ENCODE measurements at regions not wholly inside any gene's neighbourhood (a gene's known extent, or its start where the extent isn't known, plus 50 kb on each side); places are given as distances from the start of the nearest gene placed in this dataset.
"Not testable (repeated sequence)": the region's sequence is repeated elsewhere in the genome, so short reads cannot be mapped to it uniquely, and the experiment has no call there.

DNA sequence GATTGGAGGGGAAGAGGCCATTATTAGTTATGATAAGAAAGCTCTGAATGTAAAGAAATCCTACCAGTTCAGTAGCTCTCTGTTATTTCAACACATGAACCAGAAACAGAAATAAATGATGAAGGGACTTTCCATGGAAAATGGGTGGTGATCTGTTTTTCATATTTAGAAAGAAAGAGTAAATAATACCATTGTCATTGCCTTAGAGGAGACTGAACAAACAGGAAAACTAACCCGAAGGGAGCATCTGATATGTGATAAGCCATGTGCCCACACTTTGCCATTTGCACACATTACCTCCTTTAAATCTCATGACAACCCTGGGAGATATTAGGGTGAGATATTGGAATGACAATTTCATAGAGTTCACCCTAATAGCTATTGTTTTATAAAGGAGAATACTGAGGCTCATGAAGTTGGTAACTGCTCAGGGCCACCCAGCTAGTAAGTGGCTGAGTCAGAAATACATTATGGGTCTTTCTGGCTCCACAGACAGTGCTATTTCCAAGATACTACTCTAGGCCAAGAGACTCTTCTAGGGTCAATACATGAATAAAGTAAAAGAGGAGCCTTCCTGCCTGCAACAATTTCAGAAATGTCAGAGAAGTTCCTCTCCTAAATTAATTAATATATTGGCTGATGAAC lies 111.0 kb upstream of the SLIT3 start:
- DNase-seq = no peak

DNA sequence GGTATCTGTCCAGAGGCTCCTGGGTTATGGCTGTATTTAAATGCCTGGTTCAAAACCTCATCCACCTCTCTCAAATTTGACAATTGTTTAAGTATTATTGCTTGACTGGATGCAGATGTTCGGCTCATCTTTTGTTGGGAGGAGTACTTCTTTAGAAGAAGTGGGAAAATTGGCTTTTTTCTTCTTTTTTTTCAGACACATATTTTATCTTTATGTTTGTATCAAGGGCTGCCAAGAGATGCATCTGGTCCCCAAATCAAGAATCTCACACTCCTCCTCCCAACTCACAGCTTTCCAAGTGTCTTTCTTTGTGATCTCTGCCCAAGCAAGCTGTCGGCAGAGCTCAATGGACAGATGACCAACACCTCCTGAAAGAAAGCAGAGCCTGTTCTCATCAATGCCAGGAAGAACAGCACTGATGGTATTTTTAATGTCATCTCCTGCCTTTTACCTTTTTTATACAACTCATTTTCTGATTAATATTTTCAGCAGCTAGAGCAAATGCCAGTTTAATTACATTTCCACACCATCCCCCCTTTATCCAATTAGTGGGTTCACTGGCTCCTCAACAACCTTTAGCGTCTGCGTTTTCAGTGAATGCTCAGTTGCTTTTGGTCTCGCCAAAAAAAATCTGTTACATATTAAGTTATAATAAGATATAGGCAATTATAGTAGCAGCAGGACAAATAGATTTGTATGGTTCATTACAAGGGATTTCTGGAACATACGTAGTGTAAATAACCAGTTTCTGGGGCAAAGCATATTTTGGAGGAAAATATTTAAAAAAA lies 110.3 kb upstream of the SLIT3 start:
- no peak for DNase-seq

DNA sequence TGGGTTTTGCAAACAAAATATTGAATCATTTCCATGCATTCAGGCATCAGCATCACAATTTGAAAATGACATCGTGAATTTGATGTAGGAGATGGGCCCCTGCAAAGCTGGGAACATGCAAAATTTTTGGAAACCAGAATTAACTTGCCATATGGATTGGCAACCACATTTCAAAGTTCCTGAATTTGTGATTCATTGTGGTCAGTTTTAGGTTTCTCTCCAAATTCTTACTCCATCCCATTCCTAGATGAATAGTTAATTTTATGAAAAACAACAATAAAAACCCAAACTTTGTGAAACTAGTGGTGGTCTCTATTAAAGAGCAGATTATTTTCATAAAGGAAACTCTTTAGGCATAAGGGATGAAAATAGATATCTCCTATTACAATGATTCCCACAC lies 107.8 kb upstream of the SLIT3 start:
- no peak for DNase-seq

DNA sequence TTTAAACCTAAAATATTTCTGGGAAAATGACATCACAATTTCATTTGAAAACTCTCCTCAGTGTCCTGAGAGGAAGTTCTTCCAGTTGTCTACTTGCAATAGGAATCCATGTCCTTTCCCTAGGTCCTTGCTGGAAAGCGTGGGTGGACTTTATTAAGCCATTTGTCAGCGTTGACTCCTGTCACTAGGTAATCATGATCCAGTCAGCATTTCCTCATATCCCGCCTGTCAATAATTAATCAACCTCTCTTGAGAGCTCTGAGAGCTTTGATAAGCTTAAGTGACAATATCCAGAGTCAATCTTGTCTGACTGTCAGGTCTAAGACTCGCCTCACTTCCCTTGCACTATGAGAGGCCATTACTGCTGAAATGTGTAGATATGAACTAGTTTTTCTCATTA lies 107.2 kb upstream of the SLIT3 start:
- DNase-seq = no peak

DNA sequence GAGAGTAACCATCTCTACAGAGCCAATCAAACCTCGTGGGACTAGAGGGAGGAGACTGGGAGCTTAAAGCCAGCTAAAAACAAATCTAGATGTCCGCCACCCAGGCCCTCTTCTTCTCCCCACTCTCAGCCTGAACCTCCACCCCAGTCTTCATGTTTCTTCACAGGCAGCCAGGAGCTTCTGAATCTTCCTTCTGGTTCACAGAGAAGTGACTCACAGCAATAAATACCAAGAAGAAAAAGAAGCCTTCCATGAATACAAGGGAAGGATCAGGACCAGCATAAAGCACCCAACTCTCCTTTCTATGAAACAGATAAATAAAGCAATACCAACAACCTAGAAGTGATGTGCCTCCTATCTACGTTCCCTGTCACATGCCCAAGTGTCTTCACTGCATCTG lies 103.3 kb upstream of the SLIT3 start:
- no peak for DNase-seq

DNA sequence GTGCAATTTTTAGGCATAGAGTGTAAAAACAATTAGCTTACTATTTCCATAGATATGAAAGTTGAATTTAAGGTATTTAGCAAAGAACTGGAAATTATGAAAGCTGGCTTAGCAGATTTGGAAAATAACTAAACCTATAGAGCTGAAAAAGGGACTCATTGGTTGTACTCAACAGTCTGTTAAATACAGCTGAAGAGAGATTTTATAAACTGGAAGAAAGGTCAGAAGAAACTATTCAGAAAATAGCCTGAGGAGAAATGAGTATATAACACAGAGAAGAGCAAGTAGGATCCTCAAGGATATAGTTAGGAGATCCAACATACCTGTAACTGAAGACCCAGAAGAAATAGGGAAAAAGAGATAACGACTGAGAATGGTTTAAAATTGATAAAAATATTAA lies 97.6 kb upstream of the SLIT3 start:
- DNase-seq = no peak

DNA sequence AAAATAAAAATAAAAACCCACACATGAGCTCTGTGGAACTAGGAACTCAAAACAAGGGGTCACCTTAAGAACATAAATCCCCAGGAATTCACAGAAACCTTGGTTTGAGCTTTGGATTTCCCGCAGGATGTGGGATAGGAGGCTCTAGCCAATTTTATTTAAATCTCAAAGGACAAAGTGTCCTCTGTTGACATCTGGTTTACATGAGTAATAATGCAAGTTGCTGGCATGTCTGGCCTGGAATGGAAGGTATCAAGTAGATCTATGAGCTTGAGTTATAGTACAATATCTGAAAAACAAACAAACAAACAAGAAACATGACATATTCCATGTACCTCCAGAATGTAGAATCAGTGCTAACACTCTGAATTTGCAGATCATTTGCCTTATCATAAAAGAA lies 94.2 kb upstream of the SLIT3 start:
- no peak for DNase-seq

DNA sequence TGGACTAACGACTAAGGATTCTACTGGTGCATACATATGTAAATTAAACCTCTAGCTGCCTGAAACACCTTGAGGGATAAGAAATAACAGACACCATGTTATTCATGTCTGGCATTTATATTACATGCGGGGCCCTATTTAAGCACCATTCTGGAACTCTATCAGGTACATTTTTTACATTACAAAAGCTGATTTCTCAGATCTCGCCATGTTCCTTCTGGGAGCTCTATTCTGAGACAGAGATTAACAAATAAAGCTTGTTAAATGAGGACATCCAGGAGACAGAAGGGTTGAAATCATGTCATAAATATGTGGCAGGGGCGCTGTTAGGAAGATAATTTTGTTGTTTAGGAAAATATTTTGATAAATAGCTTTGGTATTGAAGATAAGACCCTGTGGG lies 93.4 kb upstream of the SLIT3 start:
- DNase-seq = no peak

DNA sequence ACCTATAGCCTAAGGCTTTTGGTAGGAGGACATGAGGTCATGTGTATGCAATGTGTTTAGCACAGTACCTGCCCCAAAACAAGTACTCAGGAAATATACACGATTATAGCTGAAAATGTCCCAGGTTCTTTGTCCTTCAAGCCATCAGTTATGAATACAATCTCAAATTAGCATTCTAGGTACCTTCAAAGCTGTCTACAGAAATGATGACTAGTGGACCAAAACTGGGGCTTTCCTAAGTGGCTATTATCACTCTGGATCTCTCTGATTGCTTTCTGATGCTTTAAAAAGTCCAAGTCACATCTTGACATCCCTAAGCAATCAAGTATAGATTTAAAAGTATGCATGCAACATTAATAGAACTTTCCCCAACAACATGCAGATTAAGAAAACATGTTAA lies 93.0 kb upstream of the SLIT3 start:
- no peak for DNase-seq

DNA sequence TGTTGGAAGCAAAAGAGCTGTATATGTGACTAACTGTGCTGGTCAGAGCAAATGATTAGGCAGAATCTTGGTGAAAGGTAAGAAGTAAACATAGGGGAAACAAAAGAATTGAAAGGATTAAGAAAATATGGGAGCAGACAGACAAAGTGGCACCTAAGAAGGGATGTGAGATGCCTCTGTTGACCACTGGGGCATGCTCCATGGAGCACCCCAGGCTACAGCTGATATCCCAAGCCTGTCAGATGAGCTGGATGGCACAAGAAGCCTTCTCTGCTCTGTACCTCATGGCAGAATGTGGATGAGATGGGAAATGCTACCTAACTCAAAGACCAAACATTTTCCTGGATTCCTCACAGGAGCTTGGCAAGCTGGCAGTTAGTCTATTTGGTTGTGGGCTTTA lies 89.3 kb upstream of the SLIT3 start:
- no peak for DNase-seq

DNA sequence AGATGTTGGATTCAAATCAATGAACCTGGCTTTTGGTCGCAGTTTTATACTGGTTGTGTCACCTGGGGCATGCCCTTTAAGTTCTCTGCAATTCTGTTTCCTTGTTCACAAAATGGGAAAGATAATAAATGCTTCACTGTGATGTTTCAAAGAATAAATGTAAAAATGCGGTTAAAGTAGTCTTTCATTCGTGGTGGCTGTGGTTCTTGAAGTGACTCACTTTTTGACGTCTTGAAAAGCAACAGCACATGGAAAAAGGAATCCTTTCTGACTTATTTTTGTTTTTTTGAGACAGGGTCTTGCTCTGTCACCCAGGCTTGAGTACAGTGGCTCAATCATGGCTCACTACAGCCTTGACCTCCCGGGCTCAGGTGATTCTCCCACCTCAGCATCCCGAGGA lies 88.4 kb upstream of the SLIT3 start:
- no peak for DNase-seq

DNA sequence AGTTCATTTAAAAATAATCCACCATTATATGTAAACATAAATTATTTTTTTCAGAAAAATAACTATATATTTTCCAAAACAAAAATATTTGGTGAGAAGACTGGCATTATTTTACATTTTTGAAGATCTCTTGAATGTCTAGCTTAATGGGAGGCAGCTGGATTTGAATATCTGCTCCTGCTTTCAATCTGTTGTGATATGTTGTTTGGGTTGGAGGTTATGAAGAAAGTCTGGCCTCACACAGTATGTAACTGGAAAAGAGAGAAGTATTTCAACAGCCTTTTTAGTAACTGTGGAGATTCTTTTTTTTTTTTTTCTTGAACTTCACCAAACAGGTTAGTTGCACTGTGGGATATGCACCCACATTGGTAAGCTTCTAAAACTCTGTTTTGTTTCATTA lies 84.7 kb upstream of the SLIT3 start:
- DNase-seq = no peak

DNA sequence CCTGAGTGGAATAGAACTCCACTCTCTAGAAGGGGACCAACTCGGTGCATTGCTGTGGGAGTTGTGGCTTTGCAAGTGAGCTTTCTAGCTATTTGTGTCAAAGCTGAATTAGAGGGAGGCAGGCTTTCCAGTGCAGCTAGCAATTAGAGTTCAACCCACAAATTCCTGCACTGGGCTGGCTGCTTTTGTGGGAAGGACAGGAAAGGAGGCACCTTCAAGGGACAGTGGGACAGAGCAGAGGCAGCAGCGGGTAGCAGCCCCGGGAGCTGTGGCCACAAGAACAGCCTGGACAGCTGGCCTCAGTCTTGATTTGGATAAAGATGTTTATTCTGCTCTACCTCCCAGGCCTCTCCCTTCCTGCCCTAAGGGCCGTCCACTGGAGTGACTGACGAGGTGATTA lies 83.7 kb upstream of the SLIT3 start:
- DNase-seq = no peak

DNA sequence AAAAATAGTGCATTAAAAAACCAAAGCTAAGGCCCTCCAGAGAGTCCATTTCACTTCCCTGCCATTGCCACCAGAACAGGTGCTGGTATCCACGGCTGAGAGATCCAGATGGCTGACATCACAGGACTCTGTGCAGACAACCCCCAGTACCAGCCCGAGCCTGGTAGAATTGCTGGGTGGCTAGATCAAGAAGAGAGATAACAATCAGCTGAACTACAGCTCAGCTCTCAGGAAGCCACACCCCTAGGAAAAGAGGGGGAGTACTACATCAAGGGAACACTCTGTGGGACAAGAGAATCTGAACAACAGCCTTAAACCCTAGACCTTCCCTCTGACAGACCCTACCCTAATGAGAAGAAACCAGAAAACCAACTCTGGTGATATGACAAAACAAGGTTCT lies 73.8 kb upstream of the SLIT3 start:
- DNase-seq = no peak

DNA sequence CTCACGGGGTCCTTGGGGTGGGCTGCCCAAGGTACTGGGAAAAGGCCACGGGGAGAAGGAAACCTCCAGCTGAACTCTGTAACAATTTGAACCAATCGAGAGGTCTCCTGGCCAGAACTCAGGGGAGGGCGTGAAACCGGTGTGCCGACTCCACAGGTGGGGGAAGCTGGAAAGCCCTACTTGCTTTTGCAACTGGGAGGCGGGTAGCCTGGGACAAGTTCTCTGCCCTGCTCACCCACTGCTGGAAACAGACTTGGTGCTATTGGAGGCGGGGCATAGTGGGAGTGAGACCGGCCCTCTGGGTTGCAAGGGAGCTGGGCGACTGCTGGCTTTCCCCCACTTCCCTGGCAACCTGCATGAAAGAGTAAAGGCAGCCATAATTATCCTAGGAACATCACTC lies 73.2 kb upstream of the SLIT3 start:
- no peak for DNase-seq

DNA sequence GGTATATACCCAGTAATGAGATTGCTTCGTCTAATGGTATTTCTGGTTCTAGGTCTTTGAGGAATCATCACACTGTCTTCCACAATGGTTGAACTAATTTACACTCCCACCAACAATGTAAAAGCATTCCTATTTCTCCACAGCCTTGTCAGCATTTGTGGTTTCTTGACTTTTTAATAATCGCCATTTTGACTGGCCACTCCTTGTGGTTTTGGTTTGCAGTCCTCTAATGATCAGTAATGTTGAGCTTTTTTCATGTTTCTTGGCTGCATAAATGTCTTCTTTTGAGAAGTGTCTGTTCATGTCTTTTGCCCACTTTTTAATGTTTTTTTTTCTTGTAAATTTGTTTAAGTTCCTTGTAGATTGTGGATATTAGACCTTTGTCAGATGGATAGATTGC lies 70.9 kb upstream of the SLIT3 start:
- not testable (repeated sequence) for DNase-seq

DNA sequence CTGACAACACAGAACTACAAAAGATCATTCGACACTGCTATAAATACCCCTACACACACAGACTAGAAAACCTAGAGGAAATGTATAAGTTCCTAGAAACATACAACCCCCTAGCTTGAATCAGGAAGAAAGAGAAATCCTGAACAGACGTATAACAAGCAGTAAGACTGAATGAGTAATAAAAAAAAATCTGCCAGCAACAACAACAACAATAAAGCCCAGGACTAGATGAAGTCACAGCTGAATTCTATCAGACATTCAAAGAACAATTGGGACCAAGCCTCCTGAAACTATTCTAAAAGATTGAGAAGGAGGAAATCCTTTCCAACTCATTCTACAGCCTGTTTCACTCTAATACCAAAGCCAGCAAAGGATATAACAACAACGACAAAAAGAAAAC lies 68.2 kb upstream of the SLIT3 start:
- DNase-seq = no peak

DNA sequence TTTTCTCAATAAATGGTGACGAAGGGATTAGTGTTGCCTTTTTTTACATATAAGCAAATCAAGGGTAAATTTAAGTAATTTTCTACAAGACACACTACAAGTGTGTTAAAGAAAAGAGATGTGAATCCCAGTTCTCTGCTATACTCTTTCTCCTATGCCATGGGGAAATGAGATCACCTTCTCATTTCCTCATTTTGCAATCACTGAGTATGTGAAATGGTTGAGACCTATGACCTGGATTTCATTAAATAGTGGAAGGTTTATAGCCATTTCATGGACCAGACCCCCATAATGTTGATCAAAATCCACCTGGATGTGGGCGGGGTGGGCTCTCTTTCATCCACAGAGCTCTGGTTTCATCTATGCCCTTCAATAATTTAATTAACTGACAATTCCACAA lies 66.9 kb upstream of the SLIT3 start:
- DNase-seq = no peak

DNA sequence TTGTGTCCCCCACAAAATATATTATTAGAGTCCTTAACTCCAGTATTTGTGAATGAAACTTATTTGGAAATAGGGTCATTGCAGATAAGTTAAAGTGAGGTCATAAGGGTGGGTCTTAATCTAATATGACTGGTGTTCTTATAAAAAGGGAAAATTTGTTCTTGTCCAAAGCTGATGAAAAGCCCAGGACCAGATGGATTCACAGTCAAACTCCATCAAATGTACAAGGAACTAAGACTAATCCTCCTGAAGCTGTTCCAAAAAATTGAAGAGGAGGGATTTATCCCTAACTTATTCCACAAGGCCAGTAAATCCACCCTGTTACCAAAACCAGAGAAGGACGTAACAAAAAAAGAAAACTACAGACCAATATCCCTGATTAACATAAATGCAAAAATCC lies 56.4 kb upstream of the SLIT3 start:
- no peak for DNase-seq

DNA sequence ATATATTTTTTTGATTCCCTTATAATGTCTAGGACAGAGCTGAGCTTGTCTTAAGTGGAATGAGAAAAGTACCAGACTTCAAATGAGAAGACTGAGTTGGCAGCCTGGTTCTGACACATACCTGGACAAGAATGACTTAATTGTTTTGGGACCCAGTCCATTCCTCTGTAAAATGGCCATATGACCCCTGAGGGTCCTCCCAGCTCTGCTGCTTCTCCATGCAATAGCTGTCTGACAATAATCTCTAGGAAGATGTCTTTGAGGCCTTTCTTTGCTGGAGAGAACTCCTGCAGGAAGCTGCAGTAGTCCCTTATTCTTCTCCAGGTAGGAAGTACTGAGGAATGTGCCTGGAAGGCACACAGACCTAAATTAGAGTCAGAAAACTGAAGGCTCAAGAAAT lies 55.9 kb upstream of the SLIT3 start:
- DNase-seq = no peak

DNA sequence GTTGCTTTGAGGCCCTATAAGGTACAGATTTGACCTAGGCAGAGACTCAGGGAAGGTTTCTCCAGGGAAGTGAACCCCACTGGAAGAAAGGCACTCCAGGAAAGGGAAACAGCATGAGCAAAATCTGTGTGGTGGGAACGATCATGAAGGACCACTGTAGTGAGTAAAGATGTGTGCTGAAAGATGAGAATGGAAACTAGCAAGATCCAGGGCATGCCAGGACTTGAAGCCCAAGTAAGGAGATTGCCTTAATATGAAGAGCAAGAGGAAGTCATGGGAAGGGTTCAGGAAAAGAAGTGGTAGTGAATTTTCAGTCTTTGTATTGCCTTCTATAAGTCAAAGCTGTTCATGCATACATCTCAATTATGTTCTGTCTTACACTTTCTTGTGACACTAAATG lies 55.2 kb upstream of the SLIT3 start:
- no peak for DNase-seq

DNA sequence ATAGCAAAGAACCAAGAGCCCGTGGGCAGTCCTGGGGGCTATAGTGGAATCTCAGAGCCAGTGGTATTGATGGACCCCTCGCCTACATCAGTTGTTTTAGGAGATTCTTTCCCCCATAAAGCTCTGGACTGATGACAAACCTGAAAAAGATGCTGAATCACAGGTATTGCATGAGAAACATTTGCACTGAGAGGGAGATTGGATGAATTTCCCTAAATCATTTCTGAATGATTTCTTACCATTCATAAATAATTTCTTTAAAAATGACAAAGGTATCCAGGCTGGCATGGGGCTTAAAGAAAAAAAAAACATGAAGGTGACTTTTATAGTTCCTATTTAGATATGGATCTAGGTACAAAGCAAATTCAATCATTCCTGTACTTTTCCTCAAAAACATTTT lies 54.0 kb upstream of the SLIT3 start:
- no peak for DNase-seq

DNA sequence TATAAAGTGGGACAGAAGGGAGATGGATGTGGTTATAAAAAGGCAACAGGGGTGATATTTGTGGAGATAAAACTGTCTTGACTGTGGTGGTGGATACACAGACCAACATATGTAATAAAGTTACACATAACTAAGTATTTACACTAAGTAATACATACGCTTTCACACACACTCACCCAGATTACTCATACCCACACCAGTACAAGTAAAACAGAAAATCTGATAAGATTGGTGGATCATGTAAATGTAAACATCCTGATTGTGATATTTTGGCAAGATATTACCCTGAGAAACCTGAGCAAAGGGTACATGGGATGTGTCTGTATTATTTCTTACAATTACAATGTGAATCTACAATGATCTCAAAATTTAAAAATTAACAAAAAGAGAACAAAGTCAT lies 53.3 kb upstream of the SLIT3 start:
- DNase-seq = no peak

DNA sequence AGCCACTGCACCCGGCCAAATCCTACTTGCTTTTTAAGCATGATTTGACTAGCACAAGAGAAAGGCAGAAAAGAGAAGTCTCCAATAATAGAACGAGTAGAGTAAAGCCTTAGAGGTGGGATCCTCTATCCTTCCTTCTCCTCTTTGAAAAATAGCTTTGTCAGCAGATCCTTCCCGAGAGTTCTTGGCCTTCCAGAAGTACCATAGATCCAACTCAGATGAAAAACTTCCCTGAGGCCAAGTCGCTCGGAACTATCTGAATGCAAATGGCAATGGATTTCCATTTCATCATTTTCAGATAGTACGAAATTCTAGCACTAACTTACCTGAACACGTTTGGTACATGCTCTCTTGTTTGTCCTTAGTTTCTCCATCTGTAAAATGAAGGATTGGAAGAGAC lies 52.0 kb upstream of the SLIT3 start:
- DNase-seq = no peak

DNA sequence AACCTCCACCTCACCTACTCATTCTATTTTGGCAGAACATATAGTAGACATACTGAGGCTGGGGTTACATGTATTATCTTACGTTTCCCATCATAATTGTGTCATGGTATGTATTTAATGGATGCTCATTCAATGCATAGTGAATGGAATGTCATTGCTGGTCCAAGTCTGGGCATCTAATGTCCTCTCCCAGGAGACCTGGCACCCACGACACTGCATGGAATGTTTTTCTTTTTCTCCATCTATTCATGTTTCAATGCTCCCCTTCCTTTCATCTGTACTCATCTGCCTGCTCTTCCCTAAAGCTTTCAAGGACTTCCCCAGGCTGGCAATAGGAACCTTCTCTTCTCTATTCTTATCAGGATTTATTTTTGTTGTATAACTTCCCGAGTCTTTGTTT lies 50.8 kb upstream of the SLIT3 start:
- no peak for DNase-seq
